Activated gamma-delta T cell treated with Interleukin-2 at 50 U/mL for 16 hours (primary cell): ENCODE measurements at regions not wholly inside any gene's neighbourhood (a gene's known extent, or its start where the extent isn't known, plus 50 kb on each side); places are given as distances from the start of the nearest gene placed in this dataset.
"Not testable (repeated sequence)": the region's sequence is repeated elsewhere in the genome, so short reads cannot be mapped to it uniquely, and the experiment has no call there.

Source experiments
- DNase-seq: peaks from one replicate; pipeline ENCODE4 v3.0.0-alpha.2; 2020

DNA sequence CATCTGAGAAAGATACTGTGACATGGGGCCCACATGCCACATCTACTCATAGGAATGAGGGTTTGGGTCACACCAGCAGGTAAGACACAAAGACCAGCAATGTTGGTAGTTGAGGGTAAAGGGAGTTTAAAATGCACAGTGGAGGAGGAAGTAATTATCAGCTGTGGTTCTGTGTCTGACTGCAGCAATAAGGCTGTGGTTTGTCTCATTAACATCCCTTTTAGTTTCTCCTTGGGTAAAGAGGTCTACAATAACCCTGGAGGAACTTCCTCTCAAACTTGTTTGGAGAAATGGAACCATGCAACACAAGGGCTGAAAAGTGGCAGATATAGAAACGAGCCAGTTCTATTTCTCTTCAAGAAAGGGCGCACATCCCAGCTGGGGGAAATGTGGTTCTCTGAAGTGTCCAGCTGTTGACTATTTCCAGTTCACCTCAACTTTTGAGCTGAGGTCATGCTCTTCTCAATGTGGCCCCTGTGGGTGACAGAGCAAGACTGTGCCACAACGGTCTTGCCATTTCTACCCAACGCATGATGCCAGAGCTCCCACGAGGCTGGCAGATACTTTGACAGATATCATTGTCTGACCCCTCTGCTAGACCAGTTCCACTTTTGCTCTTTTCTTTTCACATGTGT lies 234.3 kb downstream of the SQOR start:
- DNase-seq: no peak

DNA sequence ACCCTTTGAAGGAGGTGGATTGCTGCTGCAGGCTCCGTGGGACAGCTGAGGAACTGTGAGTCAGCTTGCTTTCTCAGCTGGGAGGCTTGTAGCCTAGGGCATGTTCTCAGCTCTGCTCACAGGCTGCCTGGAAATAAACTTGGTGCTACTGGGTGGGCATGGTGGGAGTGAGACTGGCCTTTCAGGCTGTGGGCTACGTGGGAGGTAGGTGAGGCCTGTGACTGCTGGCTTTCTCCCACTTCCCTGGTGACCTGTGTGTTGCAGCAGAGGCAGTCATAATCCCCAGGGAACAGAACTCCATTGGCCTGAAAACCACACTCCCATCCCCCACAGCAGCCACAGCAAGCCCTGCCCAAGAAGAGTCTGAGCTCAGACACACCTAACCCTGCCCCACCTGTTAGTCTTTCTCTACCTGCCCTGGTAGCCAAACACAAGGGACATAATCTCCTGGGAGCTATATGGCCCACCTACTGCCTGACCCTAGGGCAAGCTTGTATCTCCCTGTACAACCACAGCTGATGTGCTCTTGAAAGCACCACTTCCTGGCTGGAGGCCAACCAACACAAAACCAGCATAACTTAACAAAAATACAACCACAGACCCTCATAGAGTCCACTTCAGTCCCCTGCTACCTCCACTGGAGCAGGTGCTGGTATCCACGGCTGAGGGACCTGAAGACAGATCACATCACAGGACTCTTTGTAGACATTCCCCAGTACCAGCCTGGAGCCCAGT lies 236.5 kb downstream of the SQOR start:
- no peak for DNase-seq

DNA sequence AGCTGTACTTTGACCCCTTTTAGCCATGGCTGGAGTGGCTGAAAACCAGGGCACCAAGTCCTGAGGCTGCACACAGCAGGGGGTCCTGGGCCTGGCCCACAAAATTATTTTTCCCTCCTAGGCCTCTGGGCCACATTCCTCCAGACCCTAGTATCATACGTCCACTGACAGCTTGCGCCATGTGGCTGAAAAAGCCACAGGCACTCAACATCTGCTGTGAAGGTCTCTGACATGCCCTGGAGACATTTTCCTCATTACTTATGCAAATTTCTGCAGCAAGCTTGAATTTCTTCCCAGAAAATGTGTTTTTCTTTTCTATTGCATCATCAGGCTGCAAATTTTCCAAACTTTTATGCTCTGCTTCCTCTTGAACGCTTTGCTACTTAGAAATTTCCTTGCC lies 239.0 kb downstream of the SQOR start:
- no peak for DNase-seq

DNA sequence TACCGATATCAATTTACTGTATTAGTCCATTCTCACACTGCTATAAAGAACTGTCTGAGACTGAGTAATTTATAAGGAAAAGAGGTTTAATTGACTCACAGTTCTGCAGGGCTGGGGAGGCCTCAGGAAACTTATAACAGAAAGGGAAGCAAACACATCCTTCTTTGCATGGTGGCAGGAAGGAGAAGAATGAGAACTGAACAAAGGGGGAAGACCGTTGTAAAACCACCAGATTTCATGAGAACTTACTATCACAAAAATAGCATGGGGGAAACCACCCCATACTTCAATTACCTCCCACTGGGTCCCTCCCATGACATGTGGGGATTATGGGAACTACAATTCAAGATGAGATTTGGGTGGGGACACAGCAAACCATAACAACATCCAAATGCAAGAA lies 239.7 kb downstream of the SQOR start:
- not testable (repeated sequence) for DNase-seq

DNA sequence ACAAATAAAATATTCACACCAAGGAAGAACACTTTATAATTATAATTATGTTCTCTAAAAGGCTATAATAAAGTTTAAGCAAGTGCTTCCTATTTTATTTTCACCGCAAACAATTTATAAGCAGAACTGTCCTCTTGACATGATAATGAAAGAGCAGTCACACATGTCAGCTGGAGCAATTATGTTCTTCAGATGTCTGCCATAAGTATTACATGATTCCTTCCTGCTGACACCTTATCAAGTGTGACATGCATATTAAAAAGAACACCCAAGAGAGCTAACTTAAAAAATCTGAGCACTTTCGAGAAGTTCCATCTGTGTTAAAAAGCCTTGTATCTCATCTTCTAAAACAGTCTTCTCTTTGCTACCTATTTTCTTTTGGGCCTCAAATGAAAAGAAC lies 249.5 kb downstream of the SQOR start:
- no peak for DNase-seq

DNA sequence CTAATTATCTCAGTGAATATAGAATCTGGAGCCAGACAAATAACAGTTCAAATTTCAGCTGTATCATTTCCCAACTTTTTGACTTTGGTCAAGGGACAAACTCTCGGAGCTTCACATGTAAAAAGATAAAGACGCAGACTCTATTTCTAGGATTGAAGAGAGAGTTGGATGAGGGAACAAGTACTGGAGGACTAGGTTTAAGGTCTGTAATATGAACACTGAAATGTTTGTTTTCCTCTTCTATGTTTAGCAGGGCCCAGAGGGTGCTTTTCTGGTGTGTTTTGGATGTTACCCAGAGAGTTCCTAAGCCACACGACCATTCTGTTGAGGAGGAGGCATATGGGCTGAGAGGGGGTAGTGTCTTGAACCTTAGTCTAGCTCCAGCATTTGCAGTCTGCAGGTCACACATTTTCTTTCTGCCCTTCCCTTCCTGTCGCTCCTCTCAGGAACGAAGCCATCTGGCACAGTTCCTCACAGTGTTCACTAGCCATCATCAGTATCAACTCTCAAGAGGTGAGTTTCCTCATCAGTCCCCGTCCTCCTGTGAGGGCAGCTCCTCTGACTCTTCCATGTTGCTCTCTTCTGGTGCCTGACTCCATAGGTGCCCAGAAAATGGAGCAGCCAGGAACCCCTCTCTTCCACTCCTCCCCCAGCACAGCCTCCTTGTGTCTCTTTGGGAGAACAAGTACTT lies 250.1 kb downstream of the SQOR start:
- DNase-seq: no peak

DNA sequence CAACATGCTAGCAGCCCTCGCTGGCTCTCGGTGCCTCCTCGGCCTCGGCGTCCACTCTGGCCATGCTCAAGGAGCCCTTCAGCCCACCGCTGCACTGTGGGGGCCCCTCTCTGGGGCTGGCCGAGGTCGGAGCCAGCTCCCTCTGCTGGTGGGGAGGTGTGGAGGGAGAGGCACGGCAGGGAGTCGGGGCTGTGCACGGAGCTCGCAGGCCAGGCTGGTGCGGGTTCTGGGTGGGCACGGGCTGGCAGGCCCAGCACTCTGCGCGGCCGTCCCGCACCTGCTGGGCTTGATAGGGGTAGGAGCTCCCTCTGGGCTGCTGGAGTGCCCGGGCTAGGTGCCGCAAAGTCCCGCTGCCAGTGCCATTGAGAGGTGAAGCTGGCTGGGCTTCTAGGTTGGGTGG lies 251.0 kb downstream of the SQOR start:
- no peak for DNase-seq

DNA sequence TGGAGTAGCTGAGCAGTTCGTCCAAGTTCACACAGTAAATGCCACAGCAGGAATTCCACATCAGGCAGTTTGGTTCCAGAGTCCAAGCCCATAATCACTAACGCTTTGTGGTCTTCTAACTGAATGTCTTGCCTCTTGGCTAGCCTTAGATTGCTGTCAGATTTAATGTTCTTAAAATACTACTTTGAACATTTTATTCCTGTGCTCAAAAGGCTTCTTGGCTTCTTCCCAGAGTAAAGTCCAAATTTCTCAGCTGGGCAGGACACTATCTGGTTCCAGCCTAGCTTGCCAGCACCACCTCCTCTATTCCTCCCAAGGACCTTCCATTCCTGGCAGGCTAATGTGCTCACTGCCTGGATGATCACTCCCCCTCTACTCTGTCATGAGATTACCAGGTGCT lies 256.9 kb downstream of the SQOR start:
- no peak for DNase-seq

DNA sequence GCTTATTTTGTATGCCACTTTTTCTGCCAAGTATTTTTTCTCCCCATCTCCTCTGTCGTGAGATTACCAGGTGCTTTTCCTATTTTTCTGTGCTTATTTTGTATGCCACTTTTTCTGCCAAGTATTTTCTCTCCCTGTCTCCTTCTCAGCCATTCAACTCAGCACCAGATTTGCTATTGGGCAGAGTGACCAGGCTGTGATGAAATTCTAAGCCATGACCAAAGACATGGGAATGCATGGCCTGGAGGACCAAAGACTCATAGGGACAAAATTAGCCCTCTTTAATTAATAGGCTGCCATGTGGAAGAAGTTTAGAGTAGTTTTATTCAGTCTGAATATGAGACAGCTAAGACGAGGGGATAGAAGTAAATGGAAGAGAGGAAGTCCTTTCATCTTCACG lies 257.4 kb downstream of the SQOR start:
- no peak for DNase-seq

DNA sequence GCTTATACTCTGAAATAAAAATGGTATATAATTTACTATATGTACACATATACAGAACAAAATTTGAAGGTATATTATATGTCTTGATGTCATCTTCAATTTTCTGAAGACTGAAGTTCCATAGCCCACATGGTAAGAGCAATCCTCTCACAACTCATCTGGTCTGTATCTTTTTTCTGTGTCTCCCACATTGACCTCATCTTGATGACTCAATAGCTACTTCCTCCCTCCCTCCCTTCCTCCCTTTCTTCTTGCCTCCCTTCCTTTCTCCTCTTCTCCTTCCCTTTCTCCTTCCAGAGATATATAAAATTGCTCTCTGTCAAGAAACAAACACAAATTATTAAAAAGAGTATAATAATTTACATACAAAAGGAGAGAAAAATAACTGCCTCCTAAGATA lies 268.5 kb downstream of the SQOR start:
- DNase-seq: no peak

DNA sequence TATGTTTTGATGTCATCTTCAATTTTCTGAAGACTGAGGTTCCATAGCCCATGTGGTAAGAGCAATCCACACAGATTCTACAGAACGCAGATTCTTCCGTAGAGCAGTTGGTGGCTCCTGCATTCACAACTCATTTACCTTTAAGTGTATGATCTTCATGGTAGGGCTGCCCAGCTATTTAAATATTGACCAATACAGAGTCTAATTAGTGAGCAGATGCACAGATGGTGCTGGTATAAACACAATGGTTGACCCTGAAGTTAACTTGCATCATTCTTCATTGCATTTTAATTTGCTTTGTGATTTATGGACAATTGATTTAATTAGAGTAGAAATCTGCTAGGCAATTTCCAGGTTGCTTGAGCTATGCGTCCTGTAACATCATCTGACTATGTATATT lies 269.2 kb downstream of the SQOR start:
- DNase-seq: no peak

DNA sequence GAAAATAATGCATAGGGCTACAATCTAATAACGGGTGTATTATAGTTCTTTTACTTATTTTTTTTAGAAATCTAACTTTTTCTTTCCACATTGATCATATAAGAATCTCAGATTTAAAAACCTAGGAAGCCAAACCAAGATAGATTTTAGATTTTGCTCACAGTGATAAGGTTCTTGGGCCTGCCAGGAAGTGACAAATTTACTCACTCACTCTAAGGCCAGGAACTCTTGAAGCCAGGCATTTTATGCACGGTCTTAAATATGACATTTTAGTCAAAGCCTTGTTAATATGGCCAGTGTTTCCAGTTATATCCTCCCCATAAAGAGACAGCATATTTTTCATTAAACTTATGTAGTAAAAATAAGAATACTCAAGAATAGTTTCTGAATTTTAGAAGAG lies 271.4 kb downstream of the SQOR start:
- DNase-seq: no peak

DNA sequence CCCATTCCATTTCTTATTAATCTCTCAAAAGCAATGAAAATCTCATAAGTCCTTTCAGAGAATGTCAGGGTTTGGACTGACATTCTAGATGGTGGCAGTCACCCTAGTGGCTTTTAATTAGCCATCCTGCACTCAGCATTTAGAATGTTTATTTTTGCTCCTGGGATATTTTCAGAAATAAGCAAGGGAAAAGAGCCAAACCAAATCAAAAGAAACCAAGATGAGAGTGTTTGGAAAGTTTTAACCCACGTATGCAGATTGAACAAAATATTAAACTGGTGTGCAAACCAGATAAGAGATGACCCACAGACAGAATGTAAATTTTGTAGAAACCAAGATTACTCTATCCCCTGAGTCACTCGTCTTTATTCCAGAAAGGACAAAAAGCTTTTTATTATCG lies 275.8 kb downstream of the SQOR start:
- DNase-seq: no peak

DNA sequence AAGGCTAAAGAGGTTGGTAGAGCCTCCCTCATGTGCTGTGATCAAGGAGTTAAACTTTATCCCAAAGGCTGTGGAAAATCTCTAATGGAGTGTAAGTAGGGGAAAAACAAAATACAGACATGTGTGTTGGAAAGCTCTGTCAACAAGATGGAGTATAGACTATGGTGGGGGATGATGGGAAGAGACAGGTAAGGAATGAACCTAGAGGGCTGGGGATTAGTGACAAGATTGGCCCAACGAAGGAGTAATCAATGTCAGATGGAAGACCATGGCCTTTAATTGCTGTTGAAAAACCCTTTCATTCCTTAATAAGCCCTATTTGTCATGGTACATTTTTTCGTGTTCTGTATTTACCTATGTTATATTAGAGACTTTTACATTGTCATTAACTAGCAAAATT lies 278.6 kb downstream of the SQOR start:
- DNase-seq: no peak

DNA sequence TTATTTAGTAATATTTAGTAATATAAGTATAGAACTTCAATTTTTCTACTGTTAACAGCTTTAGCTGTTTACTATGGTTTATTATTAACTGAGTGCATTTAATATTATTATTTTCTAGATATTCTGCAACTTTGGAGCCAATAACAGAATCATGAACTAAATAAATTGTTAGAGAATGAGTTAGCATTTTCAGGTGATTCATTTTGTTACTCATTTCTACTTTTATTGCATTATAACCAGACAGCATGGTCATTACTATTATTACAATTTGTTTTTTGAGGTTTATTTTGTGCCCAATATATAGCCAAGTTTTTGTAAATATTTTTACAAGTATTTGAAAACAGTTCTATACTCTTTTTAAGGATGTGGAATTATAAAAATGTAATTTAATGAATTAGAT lies 279.6 kb downstream of the SQOR start:
- no peak for DNase-seq

DNA sequence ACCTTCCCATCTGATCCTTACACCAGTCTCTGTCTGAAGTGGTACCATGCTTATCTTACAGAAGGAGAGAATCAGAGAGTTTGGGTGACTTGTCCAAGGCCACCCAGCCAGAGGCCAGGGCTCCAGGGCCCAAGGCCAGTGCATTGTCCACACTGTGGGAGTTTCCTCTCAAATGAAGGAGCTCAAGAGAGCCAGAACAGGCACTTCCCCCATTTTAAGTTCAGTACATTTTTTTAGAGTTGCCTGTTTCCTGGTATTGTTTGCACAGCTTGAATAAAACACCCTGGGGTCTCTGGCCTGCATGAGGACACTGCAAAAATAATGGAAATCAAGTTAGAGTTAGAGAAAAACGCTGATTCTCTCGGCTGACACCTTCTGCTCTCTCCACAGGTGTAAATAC lies 284.0 kb downstream of the SQOR start:
- DNase-seq: no peak

DNA sequence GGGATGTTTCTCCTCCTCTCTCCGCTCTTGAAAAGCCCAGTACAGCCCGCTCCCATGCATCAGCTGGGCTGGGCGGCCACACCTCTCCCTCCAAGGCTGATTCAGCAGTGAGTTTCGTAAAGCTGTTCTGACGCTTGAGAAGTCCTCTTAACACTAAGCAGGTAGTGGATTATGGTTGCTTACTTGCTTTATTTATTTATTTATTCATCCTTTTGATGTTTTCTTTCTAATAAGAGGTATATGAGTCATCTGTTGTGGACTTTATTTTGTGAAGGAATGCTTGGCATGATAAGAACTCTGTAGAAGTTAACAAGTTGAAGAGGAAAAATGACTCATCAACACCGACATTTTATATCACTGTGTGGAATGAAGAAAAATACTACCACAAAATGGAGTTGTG lies 285.0 kb downstream of the SQOR start:
- no peak for DNase-seq

DNA sequence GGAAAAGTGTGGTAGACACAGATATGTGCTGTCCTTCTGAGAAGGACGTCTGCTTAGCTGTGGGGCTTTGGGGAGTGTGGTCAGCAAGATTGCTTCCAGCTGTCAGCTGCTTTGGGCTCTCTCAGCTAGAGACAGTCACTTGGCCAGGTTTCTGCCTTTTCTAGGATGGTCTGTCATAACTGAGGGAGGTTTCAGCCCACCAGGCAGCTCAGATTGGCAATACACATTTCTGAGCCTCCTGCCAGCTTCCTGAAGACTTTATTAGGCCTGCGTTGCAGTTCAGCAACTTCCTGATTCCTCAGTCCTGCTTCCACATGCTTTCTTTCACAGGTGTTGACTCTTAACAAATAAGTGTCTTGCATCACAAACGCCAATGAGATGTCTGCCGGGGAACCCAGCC lies 286.5 kb downstream of the SQOR start:
- no peak for DNase-seq

DNA sequence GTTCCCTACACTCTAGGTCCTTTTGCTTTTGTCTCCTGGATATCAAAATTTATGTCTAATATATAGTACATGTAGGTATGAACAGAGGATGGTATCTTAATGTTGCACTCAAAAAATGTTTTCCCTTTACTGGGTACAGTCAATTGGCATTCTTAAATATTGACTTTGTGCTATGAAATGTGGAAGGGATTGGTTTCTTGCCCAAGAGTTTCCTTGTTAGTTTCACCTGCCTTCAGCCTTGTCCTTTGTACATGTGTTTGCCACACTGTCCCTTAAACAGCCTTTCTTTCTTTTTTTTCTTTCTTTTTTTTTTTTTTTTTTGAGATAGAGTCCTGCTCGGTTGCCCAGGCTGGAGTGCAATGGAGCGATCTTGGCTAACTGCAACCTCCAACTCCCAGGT lies 287.1 kb downstream of the SQOR start:
- DNase-seq: no peak

DNA sequence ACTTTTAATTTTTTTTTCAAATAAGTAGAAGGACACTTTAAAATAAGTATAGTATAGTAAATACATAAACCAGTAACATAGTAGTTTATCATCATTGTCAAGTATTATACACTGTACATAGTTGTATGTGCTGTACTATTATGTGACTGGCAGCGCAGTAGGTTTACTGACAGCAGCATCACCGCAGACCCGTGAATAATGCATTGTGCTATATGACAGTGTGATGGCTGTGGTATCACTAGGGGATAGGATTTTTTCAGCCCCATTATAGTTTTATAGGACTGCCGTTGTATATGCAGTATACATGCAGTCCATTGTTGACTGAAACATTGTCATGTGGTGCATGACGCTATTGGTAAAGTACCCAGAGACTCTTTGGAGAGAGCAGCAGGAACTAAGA lies 306.5 kb downstream of the SQOR start:
- DNase-seq: no peak

DNA sequence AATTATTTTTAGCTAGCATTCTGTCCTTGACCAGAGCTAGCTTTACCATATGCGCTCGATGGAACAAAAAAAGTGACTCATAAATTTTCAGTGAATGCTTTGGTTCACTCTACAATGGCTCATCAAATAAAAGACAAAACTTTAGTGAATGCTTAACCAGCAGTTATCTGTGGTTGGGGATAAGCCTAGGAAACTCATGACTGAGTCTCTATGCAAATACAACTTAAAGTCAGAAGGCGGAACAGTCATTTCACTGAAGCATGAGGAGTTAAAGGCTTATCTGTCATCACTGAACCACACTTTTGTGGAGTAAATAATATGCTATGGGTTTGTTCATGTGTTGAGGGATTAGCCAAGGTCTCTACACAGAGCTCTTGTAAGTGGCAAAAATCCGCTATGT lies 308.4 kb downstream of the SQOR start:
- DNase-seq: no peak

DNA sequence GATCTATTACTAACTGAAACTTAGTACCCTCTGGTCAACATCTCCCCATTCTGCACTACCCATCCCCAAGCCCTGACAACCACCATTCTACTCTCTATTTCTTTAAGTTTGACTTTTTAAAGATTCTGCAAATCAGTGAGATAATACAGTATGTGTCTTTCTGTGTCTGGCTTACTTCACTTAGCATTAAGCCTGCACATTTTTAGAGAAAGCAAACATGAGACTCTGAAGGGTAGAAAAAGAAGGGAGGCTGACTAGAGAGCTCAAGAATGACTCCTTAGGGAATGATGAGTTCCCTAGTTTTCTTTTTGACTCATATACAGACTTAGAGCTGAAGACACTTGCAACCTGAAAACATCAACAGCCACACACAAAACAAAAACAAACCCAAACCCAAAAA lies 311.3 kb downstream of the SQOR start:
- DNase-seq: no peak

DNA sequence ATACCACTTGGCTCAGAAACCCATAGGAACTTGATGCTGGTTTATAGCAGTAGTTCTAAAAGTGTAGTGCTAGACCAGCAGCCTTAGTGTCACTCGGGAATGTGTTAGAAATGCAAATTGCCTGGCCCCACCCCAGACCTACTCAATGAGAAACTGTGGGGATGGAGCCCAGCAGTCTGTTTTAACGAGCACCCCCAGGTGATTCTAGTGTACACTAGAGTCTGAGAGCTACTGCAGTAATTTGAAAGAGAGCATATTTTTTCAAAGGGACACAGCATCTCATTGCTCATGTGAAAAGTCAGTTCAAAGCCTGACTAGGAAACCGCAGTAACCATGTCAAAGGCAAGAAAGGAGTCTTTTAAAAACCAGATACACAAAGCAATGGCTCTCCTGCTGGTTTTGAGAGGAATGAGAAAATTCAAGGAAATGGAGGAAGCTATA lies 313.4 kb downstream of the SQOR start:
- DNase-seq: no peak

DNA sequence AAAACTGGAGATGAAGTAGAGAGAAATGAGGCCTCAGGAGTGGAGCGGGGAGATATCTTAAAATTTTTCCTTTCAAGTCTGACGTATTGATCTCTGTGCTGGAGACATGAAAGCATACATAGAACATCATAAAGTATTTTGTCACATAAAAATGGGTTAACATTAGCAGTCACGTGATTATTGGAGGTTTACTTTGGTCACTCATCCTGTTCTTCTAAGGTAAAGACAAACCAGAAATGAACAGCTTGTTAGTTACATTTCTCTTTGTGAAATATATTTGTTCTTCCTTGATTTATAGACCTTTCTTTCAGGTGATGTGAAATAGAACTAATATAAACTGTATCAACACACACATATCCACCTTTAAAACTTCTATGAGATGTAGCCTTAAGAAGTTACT lies 324.1 kb downstream of the SQOR start:
- no peak for DNase-seq

DNA sequence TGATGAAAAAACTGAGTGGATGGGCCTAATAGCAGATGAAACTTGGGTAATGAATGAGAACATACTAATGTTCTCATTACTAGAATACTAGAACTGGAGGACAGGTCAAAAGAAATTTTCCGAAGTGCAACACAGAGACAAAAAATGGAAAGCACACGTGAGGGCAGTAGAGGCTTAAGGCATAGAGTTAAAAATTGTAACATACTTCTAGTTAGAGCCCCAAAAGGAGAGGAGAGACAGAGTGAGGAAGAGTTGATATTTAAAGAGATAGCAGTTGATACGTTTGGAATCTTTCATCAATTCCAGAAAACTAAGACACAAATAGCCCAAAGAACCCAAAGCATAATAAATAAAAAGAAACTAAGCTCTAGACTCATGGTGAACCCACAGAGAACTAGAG lies 327.9 kb downstream of the SQOR start:
- no peak for DNase-seq
